Body of pancreas (tissue), 4 donors: ENCODE measurements at regions not wholly inside any gene's neighbourhood (a gene's known extent, or its start where the extent isn't known, plus 50 kb on each side); places are given as distances from the start of the nearest gene placed in this dataset.

Experiments used
- POLR2A ChIP-seq, 3 donors: fragments of 450-650 bp; IDR thresholded peaks; one replicate each; pipeline ENCODE4 v1.6.1; 2016; ENCODE audit warnings: antibody characterized with exemption in 3 of 3, mild to moderate bottlenecking in 2 of 3
- TF ChIP-seq, protein P1 (sequence below), 7 experiments: fragments of 450-650 bp in 4 of 7; fragments of 200-600 bp in 3 of 7; sonication (generic) in 3 of 7; IDR thresholded peaks; one replicate each; pipeline ENCODE4 v1.5.1; 2016 to 2019; ENCODE audit warnings: antibody characterized with exemption in 7 of 7

GRCh38 chr5:93188876-93189485 lies 392.0 kb downstream of the NR2F1-AS1 start:
- TF ChIP-seq, protein P1, sequence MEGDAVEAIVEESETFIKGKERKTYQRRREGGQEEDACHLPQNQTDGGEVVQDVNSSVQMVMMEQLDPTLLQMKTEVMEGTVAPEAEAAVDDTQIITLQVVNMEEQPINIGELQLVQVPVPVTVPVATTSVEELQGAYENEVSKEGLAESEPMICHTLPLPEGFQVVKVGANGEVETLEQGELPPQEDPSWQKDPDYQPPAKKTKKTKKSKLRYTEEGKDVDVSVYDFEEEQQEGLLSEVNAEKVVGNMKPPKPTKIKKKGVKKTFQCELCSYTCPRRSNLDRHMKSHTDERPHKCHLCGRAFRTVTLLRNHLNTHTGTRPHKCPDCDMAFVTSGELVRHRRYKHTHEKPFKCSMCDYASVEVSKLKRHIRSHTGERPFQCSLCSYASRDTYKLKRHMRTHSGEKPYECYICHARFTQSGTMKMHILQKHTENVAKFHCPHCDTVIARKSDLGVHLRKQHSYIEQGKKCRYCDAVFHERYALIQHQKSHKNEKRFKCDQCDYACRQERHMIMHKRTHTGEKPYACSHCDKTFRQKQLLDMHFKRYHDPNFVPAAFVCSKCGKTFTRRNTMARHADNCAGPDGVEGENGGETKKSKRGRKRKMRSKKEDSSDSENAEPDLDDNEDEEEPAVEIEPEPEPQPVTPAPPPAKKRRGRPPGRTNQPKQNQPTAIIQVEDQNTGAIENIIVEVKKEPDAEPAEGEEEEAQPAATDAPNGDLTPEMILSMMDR (IDR thresholded peaks at IDR 0.05): no peak
- no peak for TF ChIP-seq POLR2A (IDR thresholded peaks at IDR 0.05)
